Gastrocnemius medialis (tissue), 4 donors: ENCODE measurements at regions not wholly inside any gene's neighbourhood (a gene's known extent, or its start where the extent isn't known, plus 50 kb on each side); places are given as distances from the start of the nearest gene placed in this dataset.

Experiments
- ATAC-seq, 2 donors: fragments of 150-250 bp; one replicate each; pipeline ENCODE4 v1.9.1; 2016
- DNase-seq, 2 donors: peaks; one replicate each; pipeline ENCODE4 v3.0.0-alpha.2; 2019
- H3K27ac ChIP-seq, 4 donors: fragments of 200-600 bp; sonication (generic); 1 replicate in 1 of 4; 2 replicates in 3 of 4; pipeline ENCODE4 v1.5.1; 2016 to 2018; ENCODE audit warnings: mild to moderate bottlenecking in 2 of 4, moderate library complexity in 1 of 4
- H3K27me3 ChIP-seq, 3 donors: fragments of 200-600 bp; sonication (generic) in 2 of 3; 1 replicate in 1 of 3; 2 replicates in 2 of 3; pipeline versions ENCODE4 v1.5.1 to v1.6.0; 2016 to 2019; ENCODE audit warnings: mild to moderate bottlenecking in 1 of 3, moderate library complexity in 1 of 3
- H3K36me3 ChIP-seq, 2 donors: fragments of 200-600 bp; sonication (generic) in 1 of 2; one replicate each; pipeline ENCODE4 v1.5.1; 2017 to 2018
- H3K4me1 ChIP-seq, 2 donors: fragments of 200-600 bp; sonication (generic) in 1 of 2; one replicate each; pipeline ENCODE4 v1.5.1; 2016 to 2017; ENCODE audit warnings: mild to moderate bottlenecking in 2 of 2
- H3K4me3 ChIP-seq, 4 donors: fragments of 200-600 bp; sonication (generic) in 3 of 4; 1 replicate in 1 of 4; 2 replicates in 3 of 4; pipeline ENCODE4 v1.5.1; 2016 to 2019; ENCODE audit warnings: mild to moderate bottlenecking in 2 of 4
- H3K9me3 ChIP-seq, 3 donors: fragments of 200-600 bp; sonication (generic) in 2 of 3; 1 replicate in 1 of 3; 2 replicates in 2 of 3; pipeline ENCODE4 v1.5.1; 2016 to 2019
- CTCF ChIP-seq, 5 experiments: fragments of 450-650 bp in 3 of 5; fragments of 200-600 bp in 2 of 5; sonication (generic) in 2 of 5; IDR thresholded peaks in 4 of 5; conservative IDR thresholded peaks in 1 of 5; 1 replicate in 4 of 5; 2 replicates in 1 of 5; pipeline ENCODE4 v1.5.1; 2016 to 2019; ENCODE audit warnings: antibody characterized with exemption in 5 of 5, mild to moderate bottlenecking in 3 of 5, moderate library complexity in 3 of 5
- POLR2A ChIP-seq, 2 donors: fragments of 450-650 bp; IDR thresholded peaks; one replicate each; pipeline ENCODE4 v1.6.1; 2017; ENCODE audit warnings: antibody characterized with exemption in 2 of 2, mild to moderate bottlenecking in 2 of 2, moderate library complexity in 2 of 2
- in situ Hi-C, 4 donors: fragments of 200-750 bp; cut with MboI; loops; one replicate each; pipeline versions ENCODE4 v1.15.0 to v1.8.0; 2017; ENCODE audit warnings: low sequenced_read_pairs in 4 of 4
- intact Hi-C: fragments of 100-400 bp; cut with DNase I; formaldehyde crosslinking; loops from one replicate; pipeline ENCODE4 v1.15.1; 2023; ENCODE audit warnings: low total_unique reads

- TF ChIP-seq CTCF (IDR thresholded peaks at IDR 0.05 in 4 of 5, conservative IDR thresholded peaks at IDR 0.05 in 1 of 5) (no peak), POLR2A (IDR thresholded peaks at IDR 0.05) (no peak)
- in situ Hi-C loops (no loop called here), intact Hi-C loops (loop anchor here (1.0 kb wide), 1 partner anchor 24 kb away; no protein-coding TSS in a partner anchor)
- H3K27me3 ChIP-seq, result no peaks in the 10 kb centered on the region
- peak; percentile 91 to 92 for ATAC-seq
- no peaks in the 10 kb centered on the region for H3K36me3 ChIP-seq
- H3K4me3 ChIP-seq, result no peak overlapping the region
- peak; percentile 35 to 85 for DNase-seq
- peaks cover 9 to 10% of the 10 kb centered on the region in 2 donors for H3K4me1 ChIP-seq
- H3K27ac ChIP-seq, result peak overlapping the region; percentile 65 to 78 (median 70)
- H3K9me3 ChIP-seq, result no peaks in the 10 kb centered on the region
Measured at GRCh38 chr6:169046483-169047192, 207.0 kb downstream of the THBS2 start.

GRCh38 chr6:169046021-169046420 lies 207.6 kb downstream of the THBS2 start:
- intact Hi-C loops, result loop anchor here (1.0 kb wide), 1 partner anchor 24 kb away; no protein-coding TSS in a partner anchor
- no peak overlapping the region for H3K4me3 ChIP-seq
- TF ChIP-seq POLR2A (IDR thresholded peaks at IDR 0.05) (no peak), CTCF (IDR thresholded peaks at IDR 0.05 in 4 of 5, conservative IDR thresholded peaks at IDR 0.05 in 1 of 5) (no peak)
- in situ Hi-C loops, result no loop called here
- H3K27me3 ChIP-seq, result no peaks in the 10 kb centered on the region
- peaks cover 9 to 10% of the 10 kb centered on the region in 2 donors for H3K4me1 ChIP-seq
- ATAC-seq (no peak), DNase-seq (no peak)
- H3K27ac ChIP-seq, result peak overlapping the region; percentile 65 to 78 (median 70)
- H3K9me3 ChIP-seq, result no peaks in the 10 kb centered on the region
- H3K36me3 ChIP-seq, result no peaks in the 10 kb centered on the region

GRCh38 chr6:169045486-169045885 lies 208.2 kb downstream of the THBS2 start:
- Histone ChIP-seq H3K4me1 (peaks cover 9 to 10% of the 10 kb centered on the region in 2 donors), H3K27me3 (no peaks in the 10 kb centered on the region), H3K27ac (peak overlapping the region; percentile 65 to 78 (median 70)), H3K4me3 (no peak overlapping the region), H3K9me3 (no peaks in the 10 kb centered on the region), H3K36me3 (no peaks in the 10 kb centered on the region)
- no peak for TF ChIP-seq CTCF (IDR thresholded peaks at IDR 0.05 in 4 of 5, conservative IDR thresholded peaks at IDR 0.05 in 1 of 5)
- no peak for TF ChIP-seq POLR2A (IDR thresholded peaks at IDR 0.05)
- intact Hi-C loops (no loop called here), in situ Hi-C loops (no loop called here)
- DNase-seq (peak; percentile 65 to 87), ATAC-seq (peak; percentile 75 to 82)

GRCh38 chr6:169044381-169045230 lies 209.0 kb downstream of the THBS2 start:
- in situ Hi-C loops (no loop called here), intact Hi-C loops (no loop called here)
- H3K9me3 ChIP-seq, result no peaks in the 10 kb centered on the region

More at GRCh38 chr6:169044381-169045230, 209.0 kb downstream of the THBS2 start:
- Histone ChIP-seq H3K27ac (peak overlapping the region; percentile 65 to 78 (median 70)), H3K4me3 (no peak overlapping the region), H3K27me3 (no peaks in the 10 kb centered on the region), H3K36me3 (no peaks in the 10 kb centered on the region), H3K4me1 (peaks cover 9 to 10% of the 10 kb centered on the region in 2 donors)
- TF ChIP-seq POLR2A (IDR thresholded peaks at IDR 0.05) (no peak), CTCF (IDR thresholded peaks at IDR 0.05 in 4 of 5, conservative IDR thresholded peaks at IDR 0.05 in 1 of 5) (no peak)
- ATAC-seq (no peak), DNase-seq (no peak)
